ENCODE measurements at regions not wholly inside any gene's neighbourhood (a gene's known extent, or its start where the extent isn't known, plus 50 kb on each side); places are given as distances from the start of the nearest gene placed in this dataset.

- H3K4me3 ChIP-seq (replicated peaks; ENCODE audit: low read depth, low read length): no peak overlapping the region
- DNase-seq (ENCODE audit: low read depth): no peak
- no peak for TF ChIP-seq CTCF (IDR thresholded peaks at IDR 0.05; ENCODE audit: low read length, missing control alignments)
Measured at GRCh38 chr12:124502379-124502778, 65.0 kb downstream of the NCOR2 start.

GRCh38 chr12:124501827-124502226, 65.6 kb downstream of the NCOR2 start:
- no peak for DNase-seq (ENCODE audit: low read depth)
- TF ChIP-seq CTCF (IDR thresholded peaks at IDR 0.05; ENCODE audit: low read length, missing control alignments): no peak
- no peak overlapping the region for H3K4me3 ChIP-seq (replicated peaks; ENCODE audit: low read depth, low read length)

GRCh38 chr12:124501112-124501561, 66.3 kb downstream of the NCOR2 start:
- TF ChIP-seq CTCF (IDR thresholded peaks at IDR 0.05; ENCODE audit: low read length, missing control alignments): no peak
- H3K4me3 ChIP-seq (replicated peaks; ENCODE audit: low read depth, low read length): no peak overlapping the region
- DNase-seq (ENCODE audit: low read depth): no peak

- DNase-seq (ENCODE audit: low read depth): no peak
- no peak overlapping the region for H3K4me3 ChIP-seq (replicated peaks; ENCODE audit: low read depth, low read length)
- TF ChIP-seq CTCF (IDR thresholded peaks at IDR 0.05; ENCODE audit: low read length, missing control alignments): no peak
Measured at GRCh38 chr12:124499898-124500244, 67.5 kb downstream of the NCOR2 start.

GRCh38 chr12:124499190-124499753, 68.1 kb downstream of the NCOR2 start:
- H3K4me3 ChIP-seq (replicated peaks; ENCODE audit: low read depth, low read length): no peak overlapping the region
- TF ChIP-seq CTCF (IDR thresholded peaks at IDR 0.05; ENCODE audit: low read length, missing control alignments): peak; percentile 7
- no peak for DNase-seq (ENCODE audit: low read depth)

- no peak for TF ChIP-seq CTCF (IDR thresholded peaks at IDR 0.05; ENCODE audit: low read length, missing control alignments)
- peak; percentile 88 for DNase-seq (ENCODE audit: low read depth)
- H3K4me3 ChIP-seq (replicated peaks; ENCODE audit: low read depth, low read length): no peak overlapping the region
Measured at GRCh38 chr12:124498275-124499189, 68.9 kb downstream of the NCOR2 start.

Measured in fibroblast of pulmonary artery (primary cell).